ENCODE measurements at regions not wholly inside any gene's neighbourhood (a gene's known extent, or its start where the extent isn't known, plus 50 kb on each side); places are given as distances from the start of the nearest gene placed in this dataset.
A peak's percentile ranks its signal among the peaks of the same experiment; 100 is the strongest.

DNA sequence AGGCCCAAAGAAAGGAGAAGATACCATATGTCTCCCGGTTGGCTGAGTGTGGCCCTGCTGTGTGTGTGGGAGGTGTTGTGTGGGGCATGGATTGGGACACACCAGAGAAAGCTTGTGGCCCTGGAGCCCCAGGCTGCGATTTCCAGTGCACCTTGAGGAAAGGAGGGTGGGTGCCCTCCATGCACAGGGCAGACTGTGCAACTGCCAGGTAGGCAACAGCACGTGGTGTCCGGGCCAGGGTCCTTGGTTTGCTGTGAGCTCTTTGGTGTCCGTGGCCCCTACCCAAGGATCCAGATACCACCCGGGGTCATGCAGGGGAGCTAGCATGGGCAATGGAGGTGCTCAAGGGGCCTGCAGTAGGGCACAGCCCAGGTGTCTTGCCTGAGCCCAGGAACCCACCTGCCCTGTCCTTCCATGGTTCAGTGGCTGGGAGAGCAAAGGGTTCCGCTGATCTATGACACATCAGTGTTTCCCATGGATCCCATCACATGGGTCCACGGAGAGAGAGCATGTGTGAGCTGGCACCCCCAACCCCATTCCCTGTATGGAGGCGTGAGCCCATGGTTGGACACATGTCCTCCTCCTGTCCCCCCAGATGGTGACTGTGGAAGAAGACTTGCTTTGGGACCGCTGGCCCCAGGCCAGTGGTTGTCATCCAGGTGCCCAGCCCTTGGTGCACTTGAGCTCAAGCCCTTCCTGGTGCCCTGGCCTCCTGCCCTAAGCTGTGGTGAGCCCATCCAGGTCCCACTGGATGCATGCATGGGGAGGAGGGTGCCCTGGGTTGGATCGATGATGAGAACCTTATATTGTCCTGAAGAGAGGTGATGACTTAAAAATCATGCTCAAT lies 223.4 kb downstream of the SNRPN start:
- peak; percentile 3 for DNase-seq (ENCODE audit: low spot score)
- TF ChIP-seq, protein P1, sequence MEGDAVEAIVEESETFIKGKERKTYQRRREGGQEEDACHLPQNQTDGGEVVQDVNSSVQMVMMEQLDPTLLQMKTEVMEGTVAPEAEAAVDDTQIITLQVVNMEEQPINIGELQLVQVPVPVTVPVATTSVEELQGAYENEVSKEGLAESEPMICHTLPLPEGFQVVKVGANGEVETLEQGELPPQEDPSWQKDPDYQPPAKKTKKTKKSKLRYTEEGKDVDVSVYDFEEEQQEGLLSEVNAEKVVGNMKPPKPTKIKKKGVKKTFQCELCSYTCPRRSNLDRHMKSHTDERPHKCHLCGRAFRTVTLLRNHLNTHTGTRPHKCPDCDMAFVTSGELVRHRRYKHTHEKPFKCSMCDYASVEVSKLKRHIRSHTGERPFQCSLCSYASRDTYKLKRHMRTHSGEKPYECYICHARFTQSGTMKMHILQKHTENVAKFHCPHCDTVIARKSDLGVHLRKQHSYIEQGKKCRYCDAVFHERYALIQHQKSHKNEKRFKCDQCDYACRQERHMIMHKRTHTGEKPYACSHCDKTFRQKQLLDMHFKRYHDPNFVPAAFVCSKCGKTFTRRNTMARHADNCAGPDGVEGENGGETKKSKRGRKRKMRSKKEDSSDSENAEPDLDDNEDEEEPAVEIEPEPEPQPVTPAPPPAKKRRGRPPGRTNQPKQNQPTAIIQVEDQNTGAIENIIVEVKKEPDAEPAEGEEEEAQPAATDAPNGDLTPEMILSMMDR (IDR thresholded peaks at IDR 0.05; ENCODE audit: extremely low read depth, insufficient read depth, missing control alignments), result no peak
- in situ Hi-C loops (cut with MboI; ENCODE audit: low pct_unique_long_range_greater_than_20kb, low sequenced_read_pairs, unreplicated experiment), result no loop called here

DNA sequence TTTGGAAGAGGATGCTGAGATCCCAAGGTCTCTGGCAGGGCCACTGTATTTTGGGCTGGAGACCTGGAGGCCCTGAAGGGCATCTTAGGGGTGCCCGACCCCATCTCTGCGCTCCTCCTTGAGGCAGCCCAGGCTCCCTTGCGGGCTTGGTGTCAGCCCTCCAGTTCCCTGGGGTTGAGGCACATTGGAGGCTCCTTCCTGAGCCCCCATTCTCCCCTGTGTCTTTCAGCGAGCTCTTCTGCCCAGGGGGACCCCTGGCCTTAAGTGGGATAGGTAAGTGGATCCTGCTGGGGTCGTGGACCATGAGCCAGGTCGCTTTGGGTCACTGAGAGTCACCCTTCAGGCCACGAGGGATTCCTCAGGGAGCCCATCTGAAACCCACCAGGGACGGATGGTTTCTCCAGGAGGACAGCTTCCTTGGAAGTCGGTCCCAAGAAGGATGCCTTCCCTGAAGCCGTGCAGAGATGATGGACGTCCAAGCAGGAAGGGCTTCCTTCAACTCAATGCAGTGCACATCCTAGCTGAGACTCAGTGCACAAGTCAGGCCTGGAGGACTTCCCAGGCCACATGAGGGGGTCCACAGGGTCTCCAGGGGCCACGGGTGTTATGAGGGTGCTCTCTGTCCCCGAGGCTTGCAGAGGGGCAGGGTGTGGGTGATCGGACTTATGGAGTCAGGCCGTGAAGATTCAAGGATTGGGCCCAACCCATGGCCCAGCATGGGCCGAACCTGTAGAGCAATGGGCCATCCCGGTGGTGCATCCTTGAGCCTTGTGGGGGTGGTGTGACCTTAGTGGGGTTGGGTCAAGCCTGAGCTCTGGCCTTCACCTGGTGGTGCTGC lies 224.3 kb downstream of the SNRPN start:
- TF ChIP-seq, protein P1 (IDR thresholded peaks at IDR 0.05; ENCODE audit: extremely low read depth, insufficient read depth, missing control alignments), result no peak
- DNase-seq (ENCODE audit: low spot score), result peak; percentile 9
- in situ Hi-C loops (cut with MboI; ENCODE audit: low pct_unique_long_range_greater_than_20kb, low sequenced_read_pairs, unreplicated experiment), result no loop called here

DNA sequence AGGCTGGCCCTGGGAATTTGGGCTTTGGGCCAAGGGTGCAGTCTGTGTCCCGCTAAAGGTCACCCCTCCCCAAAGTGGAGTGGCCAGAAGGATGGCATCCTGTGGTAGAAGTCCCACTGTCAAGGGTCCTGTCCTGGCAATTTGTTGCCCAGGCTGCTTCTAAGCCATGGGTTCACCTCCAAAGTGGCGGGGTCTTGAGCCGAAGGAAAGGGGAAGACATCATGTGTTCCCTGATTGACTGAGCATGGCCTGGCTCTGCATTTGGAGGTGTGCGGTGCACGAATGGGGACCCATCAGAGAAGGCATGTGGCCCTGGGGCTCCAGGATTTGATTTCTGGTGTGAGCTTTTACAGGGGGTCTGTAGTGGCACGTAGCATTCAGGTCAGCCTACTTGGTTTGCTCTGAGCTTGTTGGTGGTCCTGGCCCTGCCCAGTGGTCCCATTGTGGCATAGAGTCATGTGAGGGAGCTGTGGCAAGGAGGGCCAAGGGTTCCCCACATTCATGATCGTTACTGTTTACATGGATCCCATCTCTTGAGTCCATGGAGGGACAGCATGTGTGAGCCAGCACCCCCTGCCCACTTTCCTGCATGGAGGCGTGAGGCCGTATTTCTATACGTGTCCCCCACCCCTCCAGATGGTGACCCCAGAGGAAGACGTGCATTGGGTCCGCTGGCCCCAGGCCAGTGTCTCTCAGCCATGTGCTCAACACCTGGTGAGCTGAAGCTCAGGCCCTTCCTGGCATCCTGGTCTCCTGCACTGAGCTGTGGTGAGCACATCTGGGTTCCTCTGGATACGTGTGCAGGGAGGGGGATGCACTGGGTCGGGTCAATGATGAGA lies 225.1 kb downstream of the SNRPN start:
- peak; percentile 11 for DNase-seq (ENCODE audit: low spot score)
- in situ Hi-C loops (cut with MboI; ENCODE audit: low pct_unique_long_range_greater_than_20kb, low sequenced_read_pairs, unreplicated experiment), result no loop called here

DNA sequence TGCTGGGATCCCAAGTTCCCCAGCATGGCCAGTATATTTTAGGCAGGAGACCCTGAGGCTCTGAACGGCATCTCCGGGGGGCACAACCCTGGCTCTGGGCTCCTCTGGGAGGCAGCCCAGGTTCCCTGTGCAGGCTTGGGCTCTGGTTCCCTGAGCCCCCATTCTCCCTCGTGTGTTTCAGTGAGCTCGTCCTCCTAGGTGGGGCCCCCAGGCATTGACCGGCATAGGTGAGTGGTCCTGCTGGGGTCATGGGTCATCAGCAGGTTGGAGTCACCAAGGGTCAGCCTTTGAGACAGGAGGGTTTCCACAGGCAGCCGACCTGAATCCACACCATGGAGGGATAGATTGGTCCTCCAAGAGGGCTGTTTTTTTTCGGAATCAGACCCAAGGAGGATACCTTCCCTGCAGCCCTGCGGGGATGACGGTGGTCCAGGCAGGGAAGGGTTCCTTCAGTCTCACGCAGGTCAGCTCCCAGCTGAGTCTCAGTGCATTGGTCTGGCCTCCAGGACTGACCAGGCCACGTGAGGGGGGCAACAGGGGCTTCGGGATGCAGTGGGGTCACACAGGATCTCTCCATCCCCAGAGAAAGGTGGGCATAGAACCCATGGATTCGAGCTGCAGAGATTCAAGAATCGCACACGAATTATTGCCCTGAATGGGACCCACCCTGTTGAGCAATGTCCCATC lies 226.0 kb downstream of the SNRPN start:
- no peak for DNase-seq (ENCODE audit: low spot score)
- in situ Hi-C loops (cut with MboI; ENCODE audit: low pct_unique_long_range_greater_than_20kb, low sequenced_read_pairs, unreplicated experiment), result no loop called here
- TF ChIP-seq, protein P1 (IDR thresholded peaks at IDR 0.05; ENCODE audit: extremely low read depth, insufficient read depth, missing control alignments), result no peak

More for the DNA sequence above, 225.1 kb downstream of the SNRPN start:
- TF ChIP-seq, protein P1 (IDR thresholded peaks at IDR 0.05; ENCODE audit: extremely low read depth, insufficient read depth, missing control alignments), result no peak

DNA sequence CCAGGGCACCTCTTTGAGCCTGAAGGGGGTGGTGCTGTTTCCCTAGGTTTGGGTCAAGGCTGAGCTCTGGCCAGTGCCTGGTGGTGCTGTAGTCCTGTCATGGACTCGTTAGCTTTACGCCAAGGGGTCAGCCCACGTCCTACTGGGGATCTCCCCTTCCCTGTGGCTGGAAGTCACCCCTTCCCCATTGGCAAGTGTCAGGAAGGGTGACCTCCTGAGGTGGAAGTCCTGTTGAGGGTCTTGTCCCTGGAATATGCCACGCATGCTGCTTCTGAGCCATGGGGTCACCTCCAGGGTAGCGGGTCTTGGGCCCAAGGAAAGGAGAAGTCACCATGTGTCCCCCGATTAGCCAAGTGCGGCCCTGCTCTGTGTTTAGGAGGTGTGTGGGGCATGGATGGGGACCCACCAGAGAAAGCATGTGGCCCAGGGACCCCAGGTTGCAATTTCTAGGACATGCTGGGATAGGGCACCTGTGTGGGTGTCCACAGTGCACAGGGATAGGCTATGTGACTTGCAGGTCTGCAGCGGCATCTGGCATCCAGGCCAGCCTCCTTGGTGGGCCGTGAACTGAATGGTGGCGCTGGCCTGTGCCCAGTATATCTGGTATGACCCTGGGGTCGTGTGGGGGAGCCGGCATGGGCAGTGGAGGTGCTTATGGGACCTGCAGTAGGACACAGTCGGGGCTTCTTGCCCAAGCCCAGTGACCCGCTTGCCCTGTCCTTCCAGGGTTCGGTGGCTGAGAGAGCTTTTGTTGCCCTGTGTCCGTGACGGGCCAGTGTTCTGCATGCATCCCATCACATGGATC lies 226.7 kb downstream of the SNRPN start:
- TF ChIP-seq, protein P1 (IDR thresholded peaks at IDR 0.05; ENCODE audit: extremely low read depth, insufficient read depth, missing control alignments), result no peak
- no peak for DNase-seq (ENCODE audit: low spot score)
- in situ Hi-C loops (cut with MboI; ENCODE audit: low pct_unique_long_range_greater_than_20kb, low sequenced_read_pairs, unreplicated experiment), result no loop called here

Measured in GM13977 (cell line).